Gastroesophageal sphincter (tissue), 4 donors: ENCODE measurements at regions not wholly inside any gene's neighbourhood (a gene's known extent, or its start where the extent isn't known, plus 50 kb on each side); places are given as distances from the start of the nearest gene placed in this dataset.

Source experiments
- ATAC-seq: fragments of 150-250 bp; one replicate; pipeline ENCODE4 v1.9.1; 2016; ENCODE audit warnings: mild to moderate bottlenecking, moderate library complexity
- H3K27ac ChIP-seq, 4 donors: fragments of 200-600 bp; sonication (generic) in 3 of 4; 1 replicate in 3 of 4; 2 replicates in 1 of 4; pipeline ENCODE4 v1.5.1; 2016 to 2019
- H3K27me3 ChIP-seq: fragments of 200-600 bp; sonication (generic); one replicate; pipeline ENCODE4 v1.5.1; 2019
- H3K36me3 ChIP-seq, 2 donors: fragments of 200-600 bp; sonication (generic); one replicate each; pipeline ENCODE4 v1.5.1; 2019; ENCODE audit warnings: control low read depth in 1 of 2
- H3K4me1 ChIP-seq, 3 donors: fragments of 200-600 bp; sonication (generic); 1 replicate in 2 of 3; 2 replicates in 1 of 3; pipeline ENCODE4 v1.5.1; 2016 to 2019; ENCODE audit warnings: control low read depth in 2 of 3
- H3K4me3 ChIP-seq, 2 donors: fragments of 200-600 bp; sonication (generic); one replicate each; pipeline ENCODE4 v1.5.1; 2019; ENCODE audit warnings: mild to moderate bottlenecking in 1 of 2, moderate library complexity in 1 of 2
- H3K9me3 ChIP-seq, 3 donors: fragments of 200-600 bp; sonication (generic); one replicate each; pipeline ENCODE4 v1.5.1; 2017 to 2019; ENCODE audit warnings: control low read depth in 2 of 3
- CTCF ChIP-seq, 4 experiments: fragments of 200-600 bp in 2 of 4; fragments of 450-650 bp in 2 of 4; sonication (generic) in 1 of 4; IDR thresholded peaks; one replicate each; pipeline ENCODE4 v1.5.1; 2017 to 2019; ENCODE audit warnings: antibody characterized with exemption in 4 of 4, mild to moderate bottlenecking in 2 of 4, moderate library complexity in 2 of 4
- EP300 ChIP-seq: sonication (generic); formaldehyde crosslinking; IDR thresholded peaks from one replicate; pipeline ENCODE4 v1.6.1; 2017; ENCODE audit warnings: antibody characterized with exemption, mild to moderate bottlenecking
- POLR2A ChIP-seq, 2 donors: fragments of 450-650 bp; IDR thresholded peaks; one replicate each; pipeline ENCODE4 v1.6.1; 2017; ENCODE audit warnings: antibody characterized with exemption in 2 of 2, mild to moderate bottlenecking in 2 of 2, moderate library complexity in 1 of 2
- POLR2AphosphoS5 ChIP-seq: sonication (generic); formaldehyde crosslinking; IDR thresholded peaks from one replicate; pipeline ENCODE4 v1.6.1; 2017; ENCODE audit warnings: antibody characterized with exemption
- WGBS, 2 donors: methylation state at CpG; one replicate each; pipeline ENCODE4 v1.1.5; 2018; ENCODE audit warnings: low coverage in 1 of 2; 5-methylcytosine and 5-hydroxymethylcytosine counted together
- small RNA-seq, 4 donors: library from RNA; depleted of rRNA; stranded (forward); fragments of <200 nt; gene quantifications; one replicate each; pipeline ENCODE3, GENCODE V24; 2016

DNA sequence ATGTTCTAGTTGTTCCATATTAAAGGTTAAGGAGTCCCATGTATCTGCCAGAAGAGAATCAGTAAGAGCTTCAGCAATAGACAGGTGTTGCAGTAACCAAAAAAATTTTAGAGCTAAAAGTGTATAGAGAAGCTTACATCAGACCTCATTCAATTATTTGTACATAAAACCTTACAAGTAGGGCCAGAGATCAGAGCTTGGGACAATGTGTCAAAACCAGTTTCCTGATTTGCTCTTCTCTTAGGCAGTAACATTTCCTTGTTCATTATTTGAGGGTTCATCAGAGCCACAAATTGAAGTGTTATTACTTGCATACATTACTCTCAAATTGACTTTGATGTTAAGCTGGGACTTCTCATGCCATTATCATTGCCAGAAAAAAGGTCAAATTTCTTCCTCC is 55.5 kb upstream of the ATXN7L3B start:
- Histone ChIP-seq H3K4me3 (no peak overlapping the region), H3K36me3 (no peaks in the 10 kb centered on the region), H3K4me1 (no peaks in the 10 kb centered on the region), H3K27ac (no peak overlapping the region), H3K27me3 (no peaks in the 10 kb centered on the region), H3K9me3 (no peaks in the 10 kb centered on the region)
- no peak for ATAC-seq
- TF ChIP-seq POLR2A (IDR thresholded peaks at IDR 0.05) (no peak), CTCF (IDR thresholded peaks at IDR 0.05) (no peak), POLR2AphosphoS5 (no peak), EP300 (no peak)

DNA sequence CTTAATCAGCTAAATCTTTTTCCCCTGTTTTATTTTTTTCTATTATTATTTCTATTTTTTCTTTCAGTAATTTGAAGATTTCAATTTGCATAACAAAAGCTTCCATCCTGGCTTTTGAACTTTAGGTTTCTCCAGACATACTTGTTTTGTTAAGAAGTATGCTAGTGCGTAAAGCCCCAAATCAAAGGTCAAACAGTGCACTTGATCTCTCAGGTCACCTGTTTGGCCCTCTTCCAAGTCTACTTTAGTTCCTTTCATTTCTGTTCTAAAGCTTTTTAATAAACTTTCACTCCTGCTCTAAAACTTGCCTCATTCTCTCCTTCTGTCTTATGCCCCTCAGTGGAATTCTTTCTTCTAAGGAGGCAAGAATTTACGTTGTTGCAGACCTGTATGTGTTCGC is 54.6 kb upstream of the ATXN7L3B start:
- no peaks in the 10 kb centered on the region for H3K4me1 ChIP-seq
- no peaks in the 10 kb centered on the region for H3K9me3 ChIP-seq
- no peak overlapping the region for H3K27ac ChIP-seq
- ATAC-seq = no peak
- H3K27me3 ChIP-seq = no peaks in the 10 kb centered on the region
- TF ChIP-seq CTCF (IDR thresholded peaks at IDR 0.05) (no peak), EP300 (no peak), POLR2A (IDR thresholded peaks at IDR 0.05) (no peak), POLR2AphosphoS5 (no peak)
- no peaks in the 10 kb centered on the region for H3K36me3 ChIP-seq
- 0 to 52% methylated on average over 1 to 3 of the region's 3 CpGs for WGBS, 2 donors
- H3K4me3 ChIP-seq = no peak overlapping the region

Small RNA genes lying in the stretch of these regions (small RNA-seq; reads per million reads assigned to genes)
- gene AC090502.2 (0 reads per million in 4 donors), gene RF00096 (0 reads per million in 4 donors), gene RNU6-1012P (0 reads per million in 4 donors)
